WI38 (cell line): ENCODE measurements at regions not wholly inside any gene's neighbourhood (a gene's known extent, or its start where the extent isn't known, plus 50 kb on each side); places are given as distances from the start of the nearest gene placed in this dataset.

Experiments
- H3K4me3 ChIP-seq: 2 replicates; pipeline ENCODE4 v1.5.1; 2011; ENCODE audit warnings: low read depth, mild to moderate bottlenecking, control low read depth, low read length
- TF ChIP-seq, protein P1 (sequence below): IDR thresholded peaks from 2 replicates; pipeline ENCODE4 v1.5.1; 2012; ENCODE audit warnings: low read depth, mild to moderate bottlenecking, control low read depth, low read length

DNA sequence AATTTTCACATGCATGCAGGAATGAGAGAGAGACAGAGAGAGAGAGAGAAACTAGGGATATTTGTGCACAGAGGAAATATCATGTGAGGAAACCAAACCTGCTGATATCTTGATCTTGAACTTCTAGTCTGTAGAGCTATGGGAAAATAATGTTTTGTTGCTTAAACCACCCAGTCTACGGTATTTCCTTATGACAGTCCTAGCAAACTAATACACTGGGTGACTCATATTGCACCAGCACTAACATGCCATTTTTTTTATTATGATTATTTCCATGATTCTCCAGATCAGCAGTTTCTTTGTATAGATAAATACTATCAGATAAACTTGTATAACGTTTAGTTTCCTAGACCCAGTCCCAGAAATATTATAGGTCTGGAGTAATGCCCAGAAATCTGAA, 1259.0 kb downstream of the ZPLD1 start:
- TF ChIP-seq, protein P1, sequence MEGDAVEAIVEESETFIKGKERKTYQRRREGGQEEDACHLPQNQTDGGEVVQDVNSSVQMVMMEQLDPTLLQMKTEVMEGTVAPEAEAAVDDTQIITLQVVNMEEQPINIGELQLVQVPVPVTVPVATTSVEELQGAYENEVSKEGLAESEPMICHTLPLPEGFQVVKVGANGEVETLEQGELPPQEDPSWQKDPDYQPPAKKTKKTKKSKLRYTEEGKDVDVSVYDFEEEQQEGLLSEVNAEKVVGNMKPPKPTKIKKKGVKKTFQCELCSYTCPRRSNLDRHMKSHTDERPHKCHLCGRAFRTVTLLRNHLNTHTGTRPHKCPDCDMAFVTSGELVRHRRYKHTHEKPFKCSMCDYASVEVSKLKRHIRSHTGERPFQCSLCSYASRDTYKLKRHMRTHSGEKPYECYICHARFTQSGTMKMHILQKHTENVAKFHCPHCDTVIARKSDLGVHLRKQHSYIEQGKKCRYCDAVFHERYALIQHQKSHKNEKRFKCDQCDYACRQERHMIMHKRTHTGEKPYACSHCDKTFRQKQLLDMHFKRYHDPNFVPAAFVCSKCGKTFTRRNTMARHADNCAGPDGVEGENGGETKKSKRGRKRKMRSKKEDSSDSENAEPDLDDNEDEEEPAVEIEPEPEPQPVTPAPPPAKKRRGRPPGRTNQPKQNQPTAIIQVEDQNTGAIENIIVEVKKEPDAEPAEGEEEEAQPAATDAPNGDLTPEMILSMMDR = no peak
- no peak overlapping the region for H3K4me3 ChIP-seq

GRCh38 chr3:103698646-103699045, 1263.8 kb downstream of the ZPLD1 start:
- TF ChIP-seq, protein P1 = no peak
- no peak overlapping the region for H3K4me3 ChIP-seq

GRCh38 chr3:103699228-103699627, 1264.4 kb downstream of the ZPLD1 start:
- H3K4me3 ChIP-seq = no peak overlapping the region
- TF ChIP-seq, protein P1 = no peak

- no peak overlapping the region for H3K4me3 ChIP-seq
- TF ChIP-seq, protein P1 = no peak
Measured at GRCh38 chr3:103705641-103706040, 1270.8 kb downstream of the ZPLD1 start.

- TF ChIP-seq, protein P1 = no peak
- no peak overlapping the region for H3K4me3 ChIP-seq
Measured at GRCh38 chr3:103706671-103707070, 1271.9 kb downstream of the ZPLD1 start.

- H3K4me3 ChIP-seq = no peak overlapping the region
- TF ChIP-seq, protein P1 = no peak
Measured at GRCh38 chr3:103711670-103712069, 1276.9 kb downstream of the ZPLD1 start.

DNA sequence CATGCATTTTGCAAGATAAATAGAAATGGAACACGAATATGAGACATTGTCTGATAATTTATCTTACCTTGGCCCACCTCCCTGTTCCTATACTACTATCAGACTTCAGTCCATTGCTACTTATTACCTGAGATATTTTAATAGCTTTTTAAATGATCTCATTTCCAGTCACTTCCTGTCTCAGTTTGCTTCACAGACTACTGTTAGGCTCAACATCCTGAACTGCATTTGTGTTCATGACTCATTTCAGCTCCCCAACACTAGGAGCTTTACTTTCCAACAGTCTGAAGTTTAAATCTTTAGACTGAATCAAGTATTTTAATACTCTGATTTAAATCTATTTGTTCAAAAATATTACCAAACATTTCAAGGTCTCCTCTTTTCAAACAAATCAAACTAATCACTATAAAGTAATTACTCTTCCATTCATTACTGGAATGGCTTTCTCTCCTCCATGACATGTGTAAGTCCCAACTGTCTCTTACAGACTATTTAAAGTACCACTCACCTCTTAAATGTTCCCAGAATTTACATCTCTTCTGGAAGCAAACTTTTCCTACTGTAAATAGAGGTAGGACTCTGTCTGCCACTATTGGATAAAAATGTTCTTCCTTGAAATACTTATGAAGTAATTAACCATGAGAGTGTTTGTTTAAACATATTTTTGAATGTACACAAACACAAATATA, 1277.6 kb downstream of the ZPLD1 start:
- no peak overlapping the region for H3K4me3 ChIP-seq
- TF ChIP-seq, protein P1 = no peak
